Ishikawa (cell line): ENCODE measurements at regions not wholly inside any gene's neighbourhood (a gene's known extent, or its start where the extent isn't known, plus 50 kb on each side); places are given as distances from the start of the nearest gene placed in this dataset.

Source experiments
- EGR1 ChIP-seq: IDR thresholded peaks from 2 replicates; pipeline ENCODE4 v1.6.1; 2012
- EP300 ChIP-seq: IDR thresholded peaks from 2 replicates; pipeline ENCODE4 v1.6.1; 2012; ENCODE audit warnings: borderline replicate concordance
- NFIC ChIP-seq: IDR thresholded peaks from 2 replicates; pipeline ENCODE4 v1.6.1; 2012
- RAD21 ChIP-seq: IDR thresholded peaks from 2 replicates; pipeline ENCODE4 v1.6.1; 2012; ENCODE audit warnings: low read depth
- TCF12 ChIP-seq: IDR thresholded peaks from 2 replicates; pipeline ENCODE4 v1.6.1; 2012; ENCODE audit warnings: low read depth
- ZBTB7A ChIP-seq: IDR thresholded peaks from 2 replicates; pipeline ENCODE4 v1.6.1; 2012; ENCODE audit warnings: low read depth
- TF ChIP-seq, protein P1 (sequence below): IDR thresholded peaks from 2 replicates; pipeline ENCODE4 v1.6.1; 2012
- TF ChIP-seq, protein P2 (sequence below): IDR thresholded peaks from 2 replicates; pipeline ENCODE4 v1.6.1; 2012
- TF ChIP-seq, protein P3 (sequence below): IDR thresholded peaks from 2 replicates; pipeline ENCODE4 v1.6.1; 2012; ENCODE audit warnings: low read depth, mild to moderate bottlenecking

DNA sequence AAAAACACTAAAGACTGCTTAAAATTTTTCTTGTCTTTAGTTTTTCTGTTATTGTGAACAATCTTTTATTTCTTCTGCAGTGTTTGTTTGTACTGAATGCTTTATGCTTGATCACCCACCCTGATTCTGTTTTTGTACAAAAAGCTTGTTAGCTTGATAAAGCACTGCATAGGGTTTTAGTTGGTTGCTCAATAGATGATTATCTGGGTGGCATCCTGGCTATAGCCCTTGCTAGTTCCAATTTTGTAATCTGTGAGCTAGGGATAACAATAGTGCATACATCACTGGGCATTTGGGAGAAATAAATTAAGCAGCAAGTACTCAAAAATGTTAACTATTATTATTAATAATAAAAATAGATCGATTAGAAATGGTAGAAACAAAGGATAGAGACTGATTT, 102.3 kb downstream of the ZPLD1 start:
- TF ChIP-seq, protein P1, sequence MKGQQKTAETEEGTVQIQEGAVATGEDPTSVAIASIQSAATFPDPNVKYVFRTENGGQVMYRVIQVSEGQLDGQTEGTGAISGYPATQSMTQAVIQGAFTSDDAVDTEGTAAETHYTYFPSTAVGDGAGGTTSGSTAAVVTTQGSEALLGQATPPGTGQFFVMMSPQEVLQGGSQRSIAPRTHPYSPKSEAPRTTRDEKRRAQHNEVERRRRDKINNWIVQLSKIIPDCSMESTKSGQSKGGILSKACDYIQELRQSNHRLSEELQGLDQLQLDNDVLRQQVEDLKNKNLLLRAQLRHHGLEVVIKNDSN = no peak
- TF ChIP-seq, protein P2, sequence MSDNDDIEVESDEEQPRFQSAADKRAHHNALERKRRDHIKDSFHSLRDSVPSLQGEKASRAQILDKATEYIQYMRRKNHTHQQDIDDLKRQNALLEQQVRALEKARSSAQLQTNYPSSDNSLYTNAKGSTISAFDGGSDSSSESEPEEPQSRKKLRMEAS = no peak
- no peak for TF ChIP-seq ZBTB7A
- no peak for TF ChIP-seq RAD21
- TF ChIP-seq NFIC = no peak
- no peak for TF ChIP-seq EP300
- TF ChIP-seq EGR1 = no peak
- TF ChIP-seq TCF12 = no peak
- TF ChIP-seq, protein P3, sequence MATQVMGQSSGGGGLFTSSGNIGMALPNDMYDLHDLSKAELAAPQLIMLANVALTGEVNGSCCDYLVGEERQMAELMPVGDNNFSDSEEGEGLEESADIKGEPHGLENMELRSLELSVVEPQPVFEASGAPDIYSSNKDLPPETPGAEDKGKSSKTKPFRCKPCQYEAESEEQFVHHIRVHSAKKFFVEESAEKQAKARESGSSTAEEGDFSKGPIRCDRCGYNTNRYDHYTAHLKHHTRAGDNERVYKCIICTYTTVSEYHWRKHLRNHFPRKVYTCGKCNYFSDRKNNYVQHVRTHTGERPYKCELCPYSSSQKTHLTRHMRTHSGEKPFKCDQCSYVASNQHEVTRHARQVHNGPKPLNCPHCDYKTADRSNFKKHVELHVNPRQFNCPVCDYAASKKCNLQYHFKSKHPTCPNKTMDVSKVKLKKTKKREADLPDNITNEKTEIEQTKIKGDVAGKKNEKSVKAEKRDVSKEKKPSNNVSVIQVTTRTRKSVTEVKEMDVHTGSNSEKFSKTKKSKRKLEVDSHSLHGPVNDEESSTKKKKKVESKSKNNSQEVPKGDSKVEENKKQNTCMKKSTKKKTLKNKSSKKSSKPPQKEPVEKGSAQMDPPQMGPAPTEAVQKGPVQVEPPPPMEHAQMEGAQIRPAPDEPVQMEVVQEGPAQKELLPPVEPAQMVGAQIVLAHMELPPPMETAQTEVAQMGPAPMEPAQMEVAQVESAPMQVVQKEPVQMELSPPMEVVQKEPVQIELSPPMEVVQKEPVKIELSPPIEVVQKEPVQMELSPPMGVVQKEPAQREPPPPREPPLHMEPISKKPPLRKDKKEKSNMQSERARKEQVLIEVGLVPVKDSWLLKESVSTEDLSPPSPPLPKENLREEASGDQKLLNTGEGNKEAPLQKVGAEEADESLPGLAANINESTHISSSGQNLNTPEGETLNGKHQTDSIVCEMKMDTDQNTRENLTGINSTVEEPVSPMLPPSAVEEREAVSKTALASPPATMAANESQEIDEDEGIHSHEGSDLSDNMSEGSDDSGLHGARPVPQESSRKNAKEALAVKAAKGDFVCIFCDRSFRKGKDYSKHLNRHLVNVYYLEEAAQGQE = no peak
